Osteoblast (primary cell): ENCODE measurements at regions not wholly inside any gene's neighbourhood (a gene's known extent, or its start where the extent isn't known, plus 50 kb on each side); places are given as distances from the start of the nearest gene placed in this dataset.

Experiments
- DNase-seq: peaks from one replicate; pipeline ENCODE4 v3.0.0; 2011; ENCODE audit warnings: low spot score, mixed read lengths; ENCODE audit not compliant: insufficient read length; ENCODE audit errors: missing footprints
- H2AFZ ChIP-seq: 2 replicates; pipeline ENCODE4 v1.6.0; 2011; ENCODE audit warnings: mild to moderate bottlenecking, low read length
- H3K27ac ChIP-seq: 2 replicates; pipeline ENCODE4 v1.5.1; 2011; ENCODE audit warnings: mild to moderate bottlenecking, low read depth, low read length, moderate library complexity
- H3K27me3 ChIP-seq: 2 replicates; pipeline ENCODE4 v1.6.0; 2012; ENCODE audit warnings: mild to moderate bottlenecking, control low read depth, inconsistent platforms, low read length, moderate library complexity; ENCODE audit not compliant: insufficient read depth
- H3K36me3 ChIP-seq: 2 replicates; pipeline ENCODE4 v1.5.1; 2011; ENCODE audit warnings: mild to moderate bottlenecking, low read length, control low read depth, moderate library complexity; ENCODE audit not compliant: insufficient read depth
- H3K4me1 ChIP-seq: 2 replicates; pipeline ENCODE4 v1.5.1; 2011; ENCODE audit warnings: mild to moderate bottlenecking, low read length, control low read depth, moderate library complexity; ENCODE audit not compliant: insufficient read depth
- H3K4me2 ChIP-seq: 2 replicates; pipeline ENCODE4 v1.6.0; 2011; ENCODE audit warnings: mild to moderate bottlenecking, low read length; ENCODE audit not compliant: insufficient read depth
- H3K4me3 ChIP-seq: fragments of 200-600 bp; sonication (generic); 3 replicates; pipeline ENCODE4 v1.5.1; 2012; ENCODE audit warnings: mild to moderate bottlenecking, low read length, inconsistent platforms; ENCODE audit not compliant: insufficient read depth
- H3K79me2 ChIP-seq: 2 replicates; pipeline ENCODE4 v1.6.0; 2012; ENCODE audit warnings: mild to moderate bottlenecking, low read length, control low read depth, inconsistent platforms; ENCODE audit not compliant: insufficient read depth
- H3K9me3 ChIP-seq: 2 replicates; pipeline ENCODE4 v1.5.1; 2011; ENCODE audit warnings: low read depth, low read length, control low read depth
- H4K20me1 ChIP-seq: 2 replicates; pipeline ENCODE4 v1.6.0; 2012; ENCODE audit warnings: mild to moderate bottlenecking, low read length, control low read depth; ENCODE audit not compliant: insufficient read depth
- CTCF ChIP-seq: IDR thresholded peaks from 2 replicates; pipeline ENCODE4 v1.5.1; 2011; ENCODE audit warnings: mild to moderate bottlenecking, low read depth, low read length, moderate library complexity; ENCODE audit errors: extremely low read depth

GRCh38 chr5:57663466-57663865, 180.9 kb upstream of the ACTBL2 start:
- Histone ChIP-seq H3K27me3 (no peaks in the 10 kb centered on the region), H3K27ac (no peak overlapping the region), H3K36me3 (no peaks in the 10 kb centered on the region), H3K9me3 (no peaks in the 10 kb centered on the region), H4K20me1 (no peaks in the 10 kb centered on the region), H3K4me1 (peaks cover 5% of the 10 kb centered on the region), H3K4me3 (no peak overlapping the region), H3K4me2 (peak overlapping the region; percentile 3), H3K79me2 (no peaks in the 10 kb centered on the region), H2AFZ (peak overlapping the region; percentile 61)
- TF ChIP-seq CTCF, result no peak
- DNase-seq, result no peak

- no peak for TF ChIP-seq CTCF
- no peak overlapping the region for H3K27ac ChIP-seq
- no peaks in the 10 kb centered on the region for H3K27me3 ChIP-seq
- H3K4me2 ChIP-seq, result no peak overlapping the region
- H2AFZ ChIP-seq, result peak overlapping the region; percentile 70
- no peak overlapping the region for H3K4me3 ChIP-seq
- DNase-seq, result no peak
- H3K36me3 ChIP-seq, result no peaks in the 10 kb centered on the region
- H3K9me3 ChIP-seq, result no peaks in the 10 kb centered on the region
- peaks cover 5% of the 10 kb centered on the region for H3K4me1 ChIP-seq
- no peaks in the 10 kb centered on the region for H3K79me2 ChIP-seq
- no peaks in the 10 kb centered on the region for H4K20me1 ChIP-seq
These were observed 180.4 kb upstream of the ACTBL2 start for GRCh38 chr5:57662991-57663390.

GRCh38 chr5:57659886-57660285, 177.3 kb upstream of the ACTBL2 start:
- Histone ChIP-seq H2AFZ (no peak overlapping the region), H4K20me1 (no peaks in the 10 kb centered on the region), H3K79me2 (no peaks in the 10 kb centered on the region), H3K4me2 (no peak overlapping the region), H3K4me3 (no peak overlapping the region), H3K27ac (no peak overlapping the region), H3K36me3 (no peaks in the 10 kb centered on the region), H3K4me1 (peaks cover 5% of the 10 kb centered on the region), H3K9me3 (no peaks in the 10 kb centered on the region), H3K27me3 (no peaks in the 10 kb centered on the region)
- TF ChIP-seq CTCF, result no peak
- DNase-seq, result no peak

GRCh38 chr5:57658018-57658417, 175.4 kb upstream of the ACTBL2 start:
- peak overlapping the region; percentile 32 for H2AFZ ChIP-seq
- DNase-seq, result no peak
- no peak overlapping the region for H3K27ac ChIP-seq
- H3K4me3 ChIP-seq, result no peak overlapping the region
- H4K20me1 ChIP-seq, result no peaks in the 10 kb centered on the region
- peaks cover 2% of the 10 kb centered on the region for H3K4me1 ChIP-seq
- H3K79me2 ChIP-seq, result no peaks in the 10 kb centered on the region
- H3K36me3 ChIP-seq, result no peaks in the 10 kb centered on the region
- H3K9me3 ChIP-seq, result no peaks in the 10 kb centered on the region
- no peak overlapping the region for H3K4me2 ChIP-seq
- no peaks in the 10 kb centered on the region for H3K27me3 ChIP-seq
- TF ChIP-seq CTCF, result no peak
